Skeletal muscle satellite cell (primary cell): ENCODE measurements at regions not wholly inside any gene's neighbourhood (a gene's known extent, or its start where the extent isn't known, plus 50 kb on each side); places are given as distances from the start of the nearest gene placed in this dataset.
"Not testable (repeated sequence)": the region's sequence is repeated elsewhere in the genome, so short reads cannot be mapped to it uniquely, and the experiment has no call there.

Experiments used
- H3K27me3 ChIP-seq: 2 replicates; pipeline ENCODE4 v1.7.0; 2013; ENCODE audit warnings: low read length; ENCODE audit not compliant: control insufficient read depth, insufficient read depth
- H3K36me3 ChIP-seq: 2 replicates; pipeline ENCODE4 v1.7.0; 2013; ENCODE audit warnings: mild to moderate bottlenecking, control low read depth, low read length; ENCODE audit not compliant: insufficient read depth
- H3K4me1 ChIP-seq: 2 replicates; pipeline ENCODE4 v1.7.0; 2013; ENCODE audit warnings: low read length; ENCODE audit not compliant: control insufficient read depth, insufficient read depth
- H3K4me2 ChIP-seq: 2 replicates; pipeline ENCODE4 v1.7.0; 2013; ENCODE audit warnings: mild to moderate bottlenecking, low read length
- H3K4me3 ChIP-seq: 2 replicates; pipeline ENCODE4 v1.7.0; 2013; ENCODE audit warnings: low read length
- H3K9ac ChIP-seq: 2 replicates; pipeline ENCODE4 v1.7.0; 2013; ENCODE audit warnings: mild to moderate bottlenecking, low read depth, low read length, moderate library complexity
- H3K9me3 ChIP-seq: replicated peaks from 2 replicates; pipeline ENCODE4 v1.7.0; 2013; ENCODE audit warnings: mild to moderate bottlenecking, control low read depth, low read length

DNA sequence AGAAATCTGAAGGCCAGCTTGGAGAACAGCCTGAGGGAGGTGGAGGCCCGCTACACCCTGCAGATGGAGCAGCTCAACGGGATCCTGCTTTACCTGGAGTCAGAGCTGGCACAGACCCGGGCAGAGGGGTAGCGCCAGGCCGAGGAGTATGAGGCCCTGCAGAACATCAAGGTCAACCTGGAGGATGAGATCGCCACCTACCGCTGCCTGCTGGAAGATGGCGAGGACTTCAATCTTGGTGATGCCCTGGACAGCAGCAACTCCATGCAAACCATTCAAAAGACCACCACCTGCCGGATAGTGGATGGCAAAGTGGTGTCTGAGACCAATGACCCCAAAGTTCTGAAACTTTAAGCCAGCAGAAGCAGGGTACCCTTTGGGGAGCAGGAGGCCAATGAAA, 318.4 kb downstream of the ZFHX3 start:
- H3K4me1 ChIP-seq, H3K4me3 ChIP-seq, H3K9me3 ChIP-seq, H3K9ac ChIP-seq, H3K4me2 ChIP-seq, H3K27me3 ChIP-seq, H3K36me3 ChIP-seq: not testable (repeated sequence)

DNA sequence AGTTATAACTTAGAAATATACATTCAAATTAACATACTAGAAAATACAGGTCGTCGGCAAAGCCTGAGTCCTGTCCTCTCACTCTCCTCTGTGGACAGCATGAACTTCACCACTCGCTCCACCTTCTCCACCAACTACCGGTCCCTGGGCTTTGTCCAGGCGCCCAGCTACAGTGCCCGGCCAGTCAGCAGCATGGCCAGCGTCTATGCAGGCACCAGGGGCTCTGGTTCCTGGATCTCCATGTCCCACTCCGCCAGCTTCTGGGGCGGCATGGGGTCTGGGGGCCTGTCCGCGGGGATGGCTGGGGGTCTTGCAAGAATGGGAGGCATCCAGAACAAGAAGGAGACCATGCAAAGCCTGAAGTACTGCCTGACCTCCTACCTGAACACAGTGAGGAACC, 319.4 kb downstream of the ZFHX3 start:
- no peak overlapping the region for H3K4me3 ChIP-seq
- H3K4me1 ChIP-seq, result no peaks in the 10 kb centered on the region
- no peaks in the 10 kb centered on the region for H3K27me3 ChIP-seq
- no peaks in the 10 kb centered on the region for H3K36me3 ChIP-seq
- no peaks in the 10 kb centered on the region for H3K9me3 ChIP-seq
- H3K4me2 ChIP-seq, result no peak overlapping the region
- H3K9ac ChIP-seq, result no peak overlapping the region

DNA sequence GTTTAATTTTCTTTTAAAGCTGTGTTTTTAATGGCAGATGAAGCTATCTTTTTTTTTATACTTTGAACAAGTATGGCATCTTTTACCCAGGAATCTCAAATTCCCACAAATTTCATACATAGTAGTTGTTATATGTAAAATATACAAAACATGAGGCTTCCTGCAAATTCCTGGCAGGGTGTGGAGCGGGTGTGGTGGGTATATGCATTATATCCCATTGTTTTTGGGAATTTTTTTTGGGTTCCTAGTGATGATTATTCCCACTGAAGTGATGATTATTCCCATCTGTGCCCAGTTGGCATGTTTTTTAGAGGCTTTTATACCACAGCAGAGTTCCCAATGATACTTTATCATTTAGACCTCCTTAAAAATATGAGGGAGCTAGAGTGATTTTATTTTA, 320.4 kb downstream of the ZFHX3 start:
- Histone ChIP-seq H3K9me3 (no peaks in the 10 kb centered on the region), H3K36me3 (no peaks in the 10 kb centered on the region), H3K4me2 (no peak overlapping the region), H3K4me1 (no peaks in the 10 kb centered on the region), H3K9ac (no peak overlapping the region), H3K27me3 (no peaks in the 10 kb centered on the region), H3K4me3 (no peak overlapping the region)

DNA sequence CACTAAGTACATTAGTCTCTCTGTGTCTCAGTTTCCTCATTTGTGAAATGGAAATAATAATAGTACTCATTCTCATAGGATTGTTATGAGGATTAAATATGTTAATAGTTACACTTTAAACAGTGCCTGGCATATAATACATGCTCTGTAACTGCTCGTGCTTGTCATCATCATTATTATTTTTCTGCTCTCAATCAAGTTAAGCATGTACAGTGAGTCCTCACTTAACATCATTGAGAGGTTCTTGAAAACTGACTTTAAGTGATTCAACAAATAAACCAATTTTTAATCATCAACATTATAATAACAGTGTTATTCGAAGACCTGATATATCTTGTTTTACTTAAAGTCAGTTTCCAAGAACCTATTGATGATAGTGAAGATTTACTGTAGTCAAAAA, 322.3 kb downstream of the ZFHX3 start:
- no peak overlapping the region for H3K4me3 ChIP-seq
- no peak overlapping the region for H3K4me2 ChIP-seq
- H3K4me1 ChIP-seq, result no peaks in the 10 kb centered on the region
- H3K36me3 ChIP-seq, result no peaks in the 10 kb centered on the region
- H3K9ac ChIP-seq, result no peak overlapping the region
- H3K9me3 ChIP-seq, result no peaks in the 10 kb centered on the region
- no peaks in the 10 kb centered on the region for H3K27me3 ChIP-seq

DNA sequence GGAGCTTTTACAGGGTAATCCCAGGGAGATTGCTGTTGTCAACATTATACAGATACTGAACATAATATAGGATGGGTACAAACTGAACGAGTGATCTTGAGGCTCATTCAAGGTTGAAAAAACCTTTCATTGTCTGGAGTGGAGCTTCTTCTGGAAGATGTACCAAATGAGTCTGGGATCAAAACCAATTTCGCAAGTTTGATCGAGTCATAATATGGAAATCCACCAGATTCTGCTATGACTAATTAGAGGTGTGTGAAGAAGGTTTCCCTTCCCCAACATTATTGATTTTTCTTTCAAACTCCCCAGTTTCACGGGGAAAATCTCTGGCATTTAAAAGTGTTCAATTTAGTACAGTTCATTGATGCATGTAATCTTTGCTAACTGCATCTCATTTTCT, 324.1 kb downstream of the ZFHX3 start:
- Histone ChIP-seq H3K9me3 (no peaks in the 10 kb centered on the region), H3K36me3 (no peaks in the 10 kb centered on the region), H3K4me3 (no peak overlapping the region), H3K9ac (no peak overlapping the region), H3K27me3 (no peaks in the 10 kb centered on the region), H3K4me1 (no peaks in the 10 kb centered on the region), H3K4me2 (no peak overlapping the region)

DNA sequence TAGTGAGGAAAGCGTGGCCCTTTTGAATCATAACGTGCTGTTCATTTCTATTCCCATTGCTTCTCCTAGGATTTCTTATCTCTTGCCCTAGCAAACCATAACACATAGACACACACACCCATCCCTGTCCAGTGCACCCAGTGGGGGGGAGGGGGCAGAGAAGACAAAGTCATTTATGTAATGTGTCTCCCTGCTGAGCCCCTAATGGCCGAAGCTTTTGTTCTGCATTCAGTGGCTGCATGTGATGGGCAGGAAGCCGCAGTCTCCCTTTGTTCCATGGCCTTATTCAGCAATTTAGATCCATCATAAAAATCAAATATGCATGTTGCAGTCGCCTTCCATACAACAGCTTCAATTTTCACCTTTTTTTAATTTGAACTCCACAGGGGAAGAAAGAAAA, 325.4 kb downstream of the ZFHX3 start:
- no peak overlapping the region for H3K4me2 ChIP-seq
- no peak overlapping the region for H3K9ac ChIP-seq
- no peaks in the 10 kb centered on the region for H3K4me1 ChIP-seq
- no peak overlapping the region for H3K4me3 ChIP-seq
- H3K9me3 ChIP-seq, result no peaks in the 10 kb centered on the region
- no peaks in the 10 kb centered on the region for H3K27me3 ChIP-seq
- H3K36me3 ChIP-seq, result no peaks in the 10 kb centered on the region

DNA sequence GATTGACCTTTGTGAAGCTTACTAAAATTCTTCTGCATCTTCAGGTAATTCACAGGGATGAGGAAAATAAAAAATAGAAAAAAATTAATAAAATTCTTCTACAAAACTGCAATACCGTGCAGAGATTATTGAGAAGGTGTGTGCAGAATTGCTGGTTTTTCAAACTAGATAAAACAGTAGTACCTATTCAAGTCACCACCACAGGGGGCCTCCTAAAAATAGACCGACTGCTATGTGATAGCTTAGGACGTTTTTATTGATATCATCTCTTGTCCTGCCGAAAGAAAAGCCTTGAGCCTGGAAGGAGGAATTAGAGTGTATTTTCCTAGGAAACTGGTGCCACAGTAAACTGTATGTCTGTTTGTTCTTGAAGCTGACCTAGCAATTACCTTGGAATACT, 325.9 kb downstream of the ZFHX3 start:
- Histone ChIP-seq H3K27me3 (no peaks in the 10 kb centered on the region), H3K4me2 (no peak overlapping the region), H3K4me1 (no peaks in the 10 kb centered on the region), H3K9ac (no peak overlapping the region), H3K36me3 (no peaks in the 10 kb centered on the region), H3K4me3 (no peak overlapping the region), H3K9me3 (no peaks in the 10 kb centered on the region)

DNA sequence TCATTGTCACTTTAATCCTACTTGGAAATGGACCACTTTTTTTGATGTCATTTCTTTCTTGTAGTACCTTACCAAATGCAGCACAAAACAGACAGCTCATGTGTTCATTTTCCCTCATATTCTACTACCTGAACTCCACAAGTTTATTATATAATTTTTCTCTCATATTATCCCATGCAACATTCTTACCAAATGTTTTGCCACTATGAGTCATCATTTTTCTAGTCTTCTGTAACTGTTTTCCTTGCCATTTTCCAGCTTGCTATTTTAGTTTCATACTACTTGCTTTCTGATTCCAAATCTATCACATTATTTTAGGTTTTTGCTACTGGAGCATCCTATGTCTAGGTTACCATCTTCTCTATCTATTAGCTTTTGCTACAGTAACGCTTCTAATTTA, 332.7 kb downstream of the ZFHX3 start:
- Histone ChIP-seq H3K4me1 (peaks cover 5% of the 10 kb centered on the region), H3K36me3 (no peaks in the 10 kb centered on the region), H3K4me3 (no peak overlapping the region), H3K9me3 (peaks cover 7% of the 10 kb centered on the region), H3K27me3 (no peaks in the 10 kb centered on the region), H3K9ac (no peak overlapping the region), H3K4me2 (no peak overlapping the region)

DNA sequence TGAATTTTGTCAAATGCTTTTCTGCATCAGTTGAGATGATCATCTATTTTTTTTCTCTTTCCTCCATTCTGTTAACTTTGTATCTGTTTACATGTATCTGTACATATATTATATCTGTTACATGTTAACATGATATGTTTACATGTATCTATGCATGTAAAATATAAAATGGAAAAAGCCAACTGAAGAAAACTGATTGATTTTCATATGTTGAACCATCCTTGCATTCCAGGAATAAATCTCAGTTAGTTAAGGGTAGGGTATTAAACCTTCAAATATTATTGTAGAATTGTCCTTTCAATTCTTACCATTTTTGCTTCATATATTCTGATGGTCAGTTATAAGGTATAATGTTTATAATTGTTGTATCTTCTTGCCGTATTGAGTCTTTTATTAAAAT, 336.1 kb downstream of the ZFHX3 start:
- Histone ChIP-seq H3K4me1 (peaks cover 5% of the 10 kb centered on the region), H3K36me3 (no peaks in the 10 kb centered on the region), H3K27me3 (no peaks in the 10 kb centered on the region)

DNA sequence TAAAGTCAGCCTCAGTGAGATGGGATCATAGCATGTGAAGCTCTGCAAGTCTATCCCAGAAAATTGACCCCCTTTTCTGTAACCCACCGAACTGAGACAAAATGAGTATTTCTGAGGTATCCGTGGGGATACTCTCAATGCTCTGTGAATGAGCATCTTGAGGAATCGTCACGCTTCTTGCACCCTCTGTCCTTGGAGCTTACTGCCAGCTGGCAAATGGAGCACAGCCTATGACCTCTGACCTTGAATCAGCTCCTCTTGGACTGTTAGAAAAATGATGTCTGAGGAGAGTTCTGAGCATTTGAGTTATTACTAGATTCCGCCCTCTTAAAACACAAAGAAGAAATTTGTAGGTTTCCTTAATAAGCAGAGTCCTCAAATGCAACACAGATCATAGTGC, 342.1 kb downstream of the ZFHX3 start:
- no peaks in the 10 kb centered on the region for H3K36me3 ChIP-seq
- no peak overlapping the region for H3K9ac ChIP-seq
- H3K9me3 ChIP-seq, result peaks cover 2% of the 10 kb centered on the region
- H3K27me3 ChIP-seq, result no peaks in the 10 kb centered on the region
- no peaks in the 10 kb centered on the region for H3K4me1 ChIP-seq
- no peak overlapping the region for H3K4me2 ChIP-seq
- H3K4me3 ChIP-seq, result no peak overlapping the region

More for the DNA sequence above, 336.1 kb downstream of the ZFHX3 start:
- H3K9me3 ChIP-seq, result peaks cover 7% of the 10 kb centered on the region
- H3K9ac ChIP-seq, result no peak overlapping the region
- no peak overlapping the region for H3K4me3 ChIP-seq
- H3K4me2 ChIP-seq, result no peak overlapping the region

DNA sequence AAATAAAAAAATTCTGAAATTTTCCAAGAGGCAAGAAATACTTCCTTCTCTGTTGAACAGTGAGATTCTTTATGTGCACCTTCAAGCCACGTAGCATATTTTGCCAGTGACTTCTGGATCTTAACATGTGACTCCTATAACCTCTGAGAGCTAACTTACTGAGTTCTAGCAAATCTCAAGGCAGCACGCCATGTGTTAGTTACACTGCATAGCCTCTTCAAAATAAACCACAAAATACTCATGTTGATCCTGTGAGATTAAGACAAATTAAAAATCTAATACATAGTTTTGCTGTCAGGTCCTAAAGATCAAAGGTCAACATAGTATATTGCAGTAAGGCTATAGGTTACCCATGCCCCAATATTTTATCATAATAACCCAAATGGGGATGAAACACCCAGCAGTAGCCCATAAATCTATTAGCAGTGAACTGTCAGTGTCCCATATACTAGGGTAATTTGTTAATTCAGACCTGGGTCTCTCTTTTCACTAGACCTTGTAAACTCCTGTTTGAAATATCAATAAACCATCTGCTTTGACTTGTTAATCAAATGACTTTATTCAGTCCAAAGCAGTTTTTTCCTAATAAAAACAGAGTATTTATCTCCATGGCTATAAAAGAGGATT, 343.1 kb downstream of the ZFHX3 start:
- no peak overlapping the region for H3K9ac ChIP-seq
- H3K4me3 ChIP-seq, result no peak overlapping the region
- H3K27me3 ChIP-seq, result no peaks in the 10 kb centered on the region
- H3K4me2 ChIP-seq, result no peak overlapping the region
- H3K36me3 ChIP-seq, result no peaks in the 10 kb centered on the region
- no peaks in the 10 kb centered on the region for H3K4me1 ChIP-seq
- no peaks in the 10 kb centered on the region for H3K9me3 ChIP-seq

DNA sequence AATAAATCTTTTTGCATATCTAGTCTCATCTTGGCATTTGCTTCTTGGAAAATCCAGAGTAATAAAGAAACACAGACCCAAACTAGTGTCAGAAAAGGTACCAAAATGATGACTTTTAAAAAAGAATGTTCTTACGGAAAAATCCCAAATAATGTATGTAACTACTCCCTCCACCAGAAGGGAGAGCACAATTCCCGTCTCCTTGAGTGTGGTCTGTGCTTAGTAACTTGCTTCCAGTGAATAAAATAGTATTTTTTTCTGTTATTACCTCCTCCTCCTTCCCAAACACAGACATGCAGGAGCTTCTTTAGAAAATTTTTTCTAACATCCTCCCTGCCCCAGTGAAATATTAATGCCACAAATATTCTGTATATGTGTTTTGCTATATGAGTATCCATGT, 358.1 kb downstream of the ZFHX3 start:
- no peaks in the 10 kb centered on the region for H3K4me1 ChIP-seq
- H3K27me3 ChIP-seq, result no peaks in the 10 kb centered on the region
- no peaks in the 10 kb centered on the region for H3K36me3 ChIP-seq
- H3K9me3 ChIP-seq, result no peaks in the 10 kb centered on the region
- H3K4me3 ChIP-seq, result no peak overlapping the region
- H3K4me2 ChIP-seq, result no peak overlapping the region
- no peak overlapping the region for H3K9ac ChIP-seq
